ENCODE measurements at regions not wholly inside any gene's neighbourhood (a gene's known extent, or its start where the extent isn't known, plus 50 kb on each side); places are given as distances from the start of the nearest gene placed in this dataset.

GRCh38 chr11:129720156-129720555 lies 95.5 kb upstream of the TMEM45B start:
- TF ChIP-seq SUZ12 (IDR thresholded peaks at IDR 0.05; ENCODE audit: extremely low read depth, insufficient read depth, insufficient read length) = no peak
- TF ChIP-seq YY1 (IDR thresholded peaks at IDR 0.05; ENCODE audit: insufficient read depth, insufficient read length) = no peak
- no peak for TF ChIP-seq ZNF274 (IDR thresholded peaks at IDR 0.05; ENCODE audit: low read depth, low read length)

Measured in NT2/D1 (cell line).